ENCODE measurements at regions not wholly inside any gene's neighbourhood (a gene's known extent, or its start where the extent isn't known, plus 50 kb on each side); places are given as distances from the start of the nearest gene placed in this dataset.
"Not testable (repeated sequence)": the region's sequence is repeated elsewhere in the genome, so short reads cannot be mapped to it uniquely, and the experiment has no call there.

DNA sequence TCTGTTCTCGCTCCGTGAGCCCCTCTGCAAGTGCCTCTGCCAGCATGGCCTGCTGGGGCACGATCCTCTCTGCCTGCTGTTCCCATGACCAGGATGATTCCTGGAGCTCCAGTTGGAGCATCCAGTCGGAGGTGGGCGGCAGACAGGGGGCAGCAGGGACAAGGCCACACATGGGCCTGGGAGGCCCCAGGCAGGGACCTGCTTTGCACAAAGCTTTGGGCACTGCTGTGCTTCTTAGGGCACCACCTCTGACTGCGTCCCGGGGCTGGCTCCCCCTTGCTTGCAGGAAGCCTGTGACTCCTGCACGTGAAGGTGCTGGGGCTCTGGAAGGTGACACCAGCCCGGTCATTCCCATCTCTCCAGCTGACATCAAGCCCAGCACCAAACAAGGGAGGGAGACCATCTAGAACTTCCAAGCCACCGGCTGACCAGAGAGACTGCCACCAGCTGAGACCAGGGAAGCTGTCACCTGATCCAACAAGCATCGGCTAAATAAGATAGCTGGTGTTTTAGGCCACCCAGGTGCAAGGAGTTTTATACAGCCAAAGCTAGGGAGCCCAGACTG lies 174.8 kb upstream of the FOXD4L5 start:
- TF ChIP-seq, protein P1, sequence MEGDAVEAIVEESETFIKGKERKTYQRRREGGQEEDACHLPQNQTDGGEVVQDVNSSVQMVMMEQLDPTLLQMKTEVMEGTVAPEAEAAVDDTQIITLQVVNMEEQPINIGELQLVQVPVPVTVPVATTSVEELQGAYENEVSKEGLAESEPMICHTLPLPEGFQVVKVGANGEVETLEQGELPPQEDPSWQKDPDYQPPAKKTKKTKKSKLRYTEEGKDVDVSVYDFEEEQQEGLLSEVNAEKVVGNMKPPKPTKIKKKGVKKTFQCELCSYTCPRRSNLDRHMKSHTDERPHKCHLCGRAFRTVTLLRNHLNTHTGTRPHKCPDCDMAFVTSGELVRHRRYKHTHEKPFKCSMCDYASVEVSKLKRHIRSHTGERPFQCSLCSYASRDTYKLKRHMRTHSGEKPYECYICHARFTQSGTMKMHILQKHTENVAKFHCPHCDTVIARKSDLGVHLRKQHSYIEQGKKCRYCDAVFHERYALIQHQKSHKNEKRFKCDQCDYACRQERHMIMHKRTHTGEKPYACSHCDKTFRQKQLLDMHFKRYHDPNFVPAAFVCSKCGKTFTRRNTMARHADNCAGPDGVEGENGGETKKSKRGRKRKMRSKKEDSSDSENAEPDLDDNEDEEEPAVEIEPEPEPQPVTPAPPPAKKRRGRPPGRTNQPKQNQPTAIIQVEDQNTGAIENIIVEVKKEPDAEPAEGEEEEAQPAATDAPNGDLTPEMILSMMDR (IDR thresholded peaks at IDR 0.05; ENCODE audit: insufficient read depth, low read length) = no peak
- no peak for DNase-seq (ENCODE audit: low read depth)

GRCh38 chr9:65458992-65459391 lies 174.0 kb upstream of the FOXD4L5 start:
- TF ChIP-seq, protein P1 (IDR thresholded peaks at IDR 0.05; ENCODE audit: insufficient read depth, low read length) = no peak
- no peak overlapping the region for H3K4me3 ChIP-seq (ENCODE audit: low read depth, low read length)
- DNase-seq (ENCODE audit: low read depth) = no peak

More for the DNA sequence above, 174.8 kb upstream of the FOXD4L5 start:
- no peak overlapping the region for H3K4me3 ChIP-seq (ENCODE audit: low read depth, low read length)

DNA sequence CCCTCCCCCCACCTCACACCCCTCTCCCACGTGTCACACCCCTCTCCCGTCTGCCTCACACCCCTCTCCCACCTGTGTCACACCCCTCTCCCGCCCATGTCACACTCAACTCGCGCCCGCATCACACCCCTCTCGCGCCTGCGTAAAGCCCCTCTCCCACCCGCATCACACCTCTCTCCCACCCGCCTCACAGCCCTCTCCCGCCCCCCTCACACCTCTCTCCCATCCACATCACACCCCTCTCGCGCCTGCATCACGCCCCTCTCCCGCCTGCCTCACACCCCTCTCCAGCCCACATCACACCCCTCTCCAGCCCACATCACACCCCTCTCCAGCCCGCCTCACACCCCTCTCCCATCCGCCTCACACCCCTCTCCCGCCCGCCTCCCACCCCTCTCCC lies 173.5 kb upstream of the FOXD4L5 start:
- no peak overlapping the region for H3K4me3 ChIP-seq (ENCODE audit: low read depth, low read length)
- TF ChIP-seq, protein P1 (IDR thresholded peaks at IDR 0.05; ENCODE audit: insufficient read depth, low read length) = no peak
- no peak for DNase-seq (ENCODE audit: low read depth)

DNA sequence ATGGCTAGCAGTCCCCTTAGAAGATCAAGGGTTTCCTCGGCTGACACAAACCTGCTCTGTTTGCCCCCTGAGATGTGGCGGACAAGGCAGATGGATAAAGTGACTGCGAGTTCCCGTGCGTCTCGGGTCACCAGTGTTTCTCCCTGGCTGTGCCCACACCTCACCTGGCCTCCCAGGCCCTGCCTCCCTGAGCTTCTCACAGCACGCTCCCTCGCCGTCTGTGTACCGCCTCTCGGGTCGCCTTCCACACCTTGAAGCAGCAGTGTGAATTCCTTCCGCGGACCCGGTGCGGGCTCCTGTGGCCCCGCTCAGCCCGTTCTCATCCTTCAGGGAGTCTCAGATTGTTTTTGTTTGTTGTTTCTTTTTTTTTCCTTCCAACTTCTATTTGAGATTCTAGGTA lies 172.0 kb upstream of the FOXD4L5 start:
- not testable (repeated sequence) for DNase-seq (ENCODE audit: low read depth); H3K4me3 ChIP-seq (ENCODE audit: low read depth, low read length)

DNA sequence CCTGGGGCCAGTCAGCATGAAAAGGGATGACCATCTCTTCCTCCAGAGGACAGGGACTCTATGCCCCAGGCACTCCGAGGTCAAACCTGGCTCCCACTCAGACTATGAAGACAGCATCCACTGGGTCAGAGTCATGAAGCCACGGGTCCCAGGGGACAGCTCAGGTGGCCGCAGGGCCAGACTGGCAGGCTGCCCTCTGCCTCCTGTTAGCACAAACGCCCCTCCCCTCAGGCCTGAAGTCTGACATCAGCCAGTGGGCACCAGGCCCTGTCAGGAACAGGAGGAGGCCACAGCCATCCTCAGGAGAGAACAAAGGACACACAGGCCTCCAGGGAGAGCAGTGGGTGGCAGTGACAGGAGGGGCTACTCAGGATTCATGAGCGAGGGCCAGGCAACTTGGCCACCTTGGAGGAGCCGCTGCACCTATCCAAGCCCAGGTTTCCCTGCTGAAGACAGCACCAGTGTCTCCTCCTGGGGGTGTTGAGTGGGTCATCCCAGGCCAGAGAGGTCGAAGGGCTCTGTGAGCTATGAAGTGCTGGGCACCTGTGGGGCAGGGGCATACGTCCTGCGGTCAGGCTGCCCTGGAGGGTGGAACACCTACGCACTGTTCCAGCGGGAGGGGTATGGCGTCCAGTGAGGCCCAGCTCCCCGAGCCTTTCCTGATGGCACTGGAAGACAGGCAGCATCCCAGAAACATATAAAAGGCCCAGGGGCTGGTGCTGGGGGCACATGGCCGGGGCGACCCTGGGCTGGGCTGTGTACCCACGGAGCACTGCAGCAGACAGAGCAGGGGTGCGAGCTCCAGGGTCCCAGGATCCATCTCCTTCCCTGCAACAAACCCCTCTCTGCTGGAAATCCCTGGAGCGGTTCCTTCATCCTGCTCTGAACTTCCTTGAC lies 171.0 kb upstream of the FOXD4L5 start:
- not testable (repeated sequence) for DNase-seq (ENCODE audit: low read depth); H3K4me3 ChIP-seq (ENCODE audit: low read depth, low read length)

- DNase-seq (ENCODE audit: low read depth); H3K4me3 ChIP-seq (ENCODE audit: low read depth, low read length): not testable (repeated sequence)
Observed at GRCh38 chr9:65455136-65455535, 170.1 kb upstream of the FOXD4L5 start.

GRCh38 chr9:65454666-65455065 lies 169.7 kb upstream of the FOXD4L5 start:
- H3K4me3 ChIP-seq (ENCODE audit: low read depth, low read length); DNase-seq (ENCODE audit: low read depth): not testable (repeated sequence)

- not testable (repeated sequence) for H3K4me3 ChIP-seq (ENCODE audit: low read depth, low read length); DNase-seq (ENCODE audit: low read depth)
Observed at GRCh38 chr9:65454034-65454433, 169.0 kb upstream of the FOXD4L5 start.

DNA sequence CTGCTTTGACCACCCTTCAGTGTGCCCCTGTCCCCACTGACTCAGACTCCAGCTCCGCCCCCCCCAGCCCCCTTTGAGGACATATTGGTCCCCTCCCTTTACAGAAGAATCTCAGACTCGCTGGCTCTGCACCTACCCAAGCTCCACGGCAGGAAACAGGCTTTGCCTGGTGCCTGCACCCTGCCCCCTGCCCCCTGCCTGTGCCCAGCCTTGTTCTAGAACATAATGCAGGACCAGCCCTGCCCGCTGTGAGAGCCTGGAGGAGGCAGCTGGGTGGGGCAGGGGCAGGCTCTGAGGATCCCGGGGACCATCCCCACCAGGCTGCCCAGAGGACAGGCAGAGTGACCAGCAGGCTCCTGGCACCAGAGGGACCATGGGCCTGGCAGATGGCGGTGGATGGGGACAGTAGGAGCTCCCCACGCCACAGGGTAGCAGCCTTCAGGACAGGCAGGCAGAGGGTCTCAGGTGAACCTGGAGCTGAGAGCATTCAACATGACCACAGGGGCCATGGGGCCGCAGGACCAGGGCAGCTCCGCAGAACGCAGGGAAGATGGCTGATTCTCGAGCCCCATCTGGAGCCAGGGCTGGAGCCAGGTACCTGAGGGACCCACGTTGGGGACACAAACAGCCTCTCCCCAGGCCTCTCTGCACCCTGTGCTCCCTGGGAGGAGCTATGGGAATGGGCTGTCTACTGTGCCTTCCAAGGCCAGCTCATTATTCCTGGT lies 165.0 kb upstream of the FOXD4L5 start:
- not testable (repeated sequence) for DNase-seq (ENCODE audit: low read depth); H3K4me3 ChIP-seq (ENCODE audit: low read depth, low read length)

DNA sequence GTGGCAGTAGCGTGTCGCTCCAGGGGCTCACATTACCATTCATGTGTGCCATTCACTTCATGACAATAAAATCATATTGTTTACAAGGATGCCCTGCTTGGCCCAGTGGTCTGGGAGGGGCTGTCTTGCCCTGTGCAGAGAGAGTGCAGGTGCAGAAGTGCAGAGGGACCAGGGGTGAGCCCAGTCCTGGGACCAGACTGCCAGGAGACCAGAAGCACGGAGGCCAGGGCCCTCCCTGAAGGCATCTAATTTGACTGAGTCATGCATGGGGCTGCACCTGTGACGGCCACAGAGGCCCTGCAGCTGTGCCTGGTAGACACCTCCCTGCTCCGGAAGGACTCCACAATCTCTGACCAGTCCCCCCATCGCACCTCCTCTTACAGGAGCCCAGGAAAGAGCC lies 164.4 kb upstream of the FOXD4L5 start:
- DNase-seq (ENCODE audit: low read depth) = no peak
- TF ChIP-seq, protein P1 (IDR thresholded peaks at IDR 0.05; ENCODE audit: insufficient read depth, low read length) = no peak
- H3K4me3 ChIP-seq (ENCODE audit: low read depth, low read length) = no peak overlapping the region

DNA sequence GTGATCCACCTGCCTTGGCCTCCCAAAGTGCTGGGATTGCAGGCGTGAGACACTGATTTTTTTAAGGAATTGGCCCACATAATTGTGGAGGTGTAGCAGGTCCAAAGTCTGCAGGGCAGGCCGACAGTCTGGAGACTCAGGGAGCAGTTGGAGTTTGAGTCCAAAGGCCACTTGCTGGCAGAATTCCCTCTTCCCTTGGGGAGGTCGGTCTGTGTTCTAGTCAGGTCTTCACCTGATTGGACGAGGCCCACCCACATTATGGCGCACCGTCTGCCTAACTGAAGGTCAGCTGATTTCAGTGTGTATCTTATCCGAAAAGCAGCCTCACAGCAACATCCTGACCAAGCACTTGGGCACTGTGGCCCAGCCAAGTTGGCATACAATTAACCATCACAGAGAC lies 162.1 kb upstream of the FOXD4L5 start:
- DNase-seq (ENCODE audit: low read depth); H3K4me3 ChIP-seq (ENCODE audit: low read depth, low read length): not testable (repeated sequence)

DNA sequence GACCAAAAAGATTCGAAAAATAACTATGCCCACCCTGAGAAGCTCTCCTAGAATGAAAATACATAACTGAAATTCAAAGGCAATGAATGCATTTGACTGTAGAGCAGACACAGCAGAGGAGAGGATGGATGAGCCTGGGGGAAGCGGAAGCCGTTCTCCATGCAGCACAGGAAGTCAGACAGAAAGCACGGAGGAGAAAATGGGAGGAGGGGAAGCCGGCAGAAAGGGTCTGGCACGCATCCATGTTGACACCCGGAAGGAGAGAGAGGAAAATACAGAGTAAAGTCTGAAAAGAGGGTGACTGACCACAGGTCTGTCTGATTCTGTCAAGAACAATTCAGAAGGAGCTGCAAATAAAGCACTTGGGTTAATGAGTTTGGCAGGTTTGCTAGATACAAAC lies 161.0 kb upstream of the FOXD4L5 start:
- H3K4me3 ChIP-seq (ENCODE audit: low read depth, low read length); DNase-seq (ENCODE audit: low read depth): not testable (repeated sequence)

All from fibroblast of the aortic adventitia (primary cell).